Neural progenitor cell (in vitro differentiated cells): ENCODE measurements at regions not wholly inside any gene's neighbourhood (a gene's known extent, or its start where the extent isn't known, plus 50 kb on each side); places are given as distances from the start of the nearest gene placed in this dataset.

Experiments used
- CTCF ChIP-seq: fragments of 200-600 bp; sonication (generic); IDR thresholded peaks from 2 replicates; pipeline ENCODE4 v1.5.1; 2017; ENCODE audit warnings: antibody characterized with exemption, mild to moderate bottlenecking
- EZH2 ChIP-seq: fragments of 200-600 bp; sonication (generic); IDR thresholded peaks from 2 replicates; pipeline ENCODE4 v1.6.1; 2017; ENCODE audit warnings: antibody characterized with exemption, mild to moderate bottlenecking, moderate library complexity

GRCh38 chr9:124130277-124131075, 118.9 kb downstream of the LHX2 start:
- no peak for TF ChIP-seq CTCF
- no peak for TF ChIP-seq EZH2
